ENCODE measurements at regions not wholly inside any gene's neighbourhood (a gene's known extent, or its start where the extent isn't known, plus 50 kb on each side); places are given as distances from the start of the nearest gene placed in this dataset.

GRCh38 chr1:201774224-201774982 lies 54.6 kb upstream of the IPO9 start:
- TF ChIP-seq CTCF (IDR thresholded peaks at IDR 0.05 in 4 of 5, conservative IDR thresholded peaks at IDR 0.05 in 1 of 5): no peak
- no peak for TF ChIP-seq POLR2A (IDR thresholded peaks at IDR 0.05)
